Osteocyte (in vitro differentiated cells): ENCODE measurements at regions not wholly inside any gene's neighbourhood (a gene's known extent, or its start where the extent isn't known, plus 50 kb on each side); places are given as distances from the start of the nearest gene placed in this dataset.

Source experiments
- DNase-seq: peaks from one replicate; pipeline ENCODE4 v3.0.0; 2021; ENCODE audit warnings: mixed read lengths; ENCODE audit not compliant: unreplicated experiment; ENCODE audit errors: extremely low spot score
- H3K27ac Mint-ChIP-seq: one replicate; pipeline ENCODE4 v1.8.0; 2021; ENCODE audit warnings: mild to moderate bottlenecking, mixed read lengths; ENCODE audit not compliant: unreplicated experiment
- H3K27me3 Mint-ChIP-seq: one replicate; pipeline ENCODE4 v1.8.0; 2021; ENCODE audit warnings: mixed read lengths; ENCODE audit not compliant: unreplicated experiment
- H3K36me3 Mint-ChIP-seq: one replicate; pipeline ENCODE4 v1.8.0; 2021; ENCODE audit warnings: mixed read lengths; ENCODE audit not compliant: unreplicated experiment
- H3K4me1 Mint-ChIP-seq: one replicate; pipeline ENCODE4 v1.8.0; 2021; ENCODE audit warnings: mixed read lengths; ENCODE audit not compliant: unreplicated experiment
- H3K4me3 Mint-ChIP-seq: one replicate; pipeline ENCODE4 v1.8.0; 2021; ENCODE audit warnings: mild to moderate bottlenecking, moderate library complexity, mixed read lengths; ENCODE audit not compliant: unreplicated experiment
- H3K9me3 Mint-ChIP-seq: one replicate; pipeline ENCODE4 v1.8.0; 2021; ENCODE audit warnings: mixed read lengths; ENCODE audit not compliant: unreplicated experiment
- CTCF ChIP-seq: fragments of 200-600 bp; sonication (generic); IDR thresholded peaks from 2 replicates; pipeline ENCODE4 v1.5.0; 2021; ENCODE audit warnings: antibody characterized with exemption, mild to moderate bottlenecking, moderate library complexity

- no peak for DNase-seq
- Mint-ChIP-seq H3K9me3 (no peaks in the 10 kb centered on the region), H3K27ac (no peak overlapping the region), H3K4me1 (no peaks in the 10 kb centered on the region), H3K36me3 (no peaks in the 10 kb centered on the region), H3K4me3 (no peak overlapping the region), H3K27me3 (peaks cover 88% of the 10 kb centered on the region)
- no peak for TF ChIP-seq CTCF
These were observed 79.1 kb downstream of the INHBB start for GRCh38 chr2:120425014-120425413.

- TF ChIP-seq CTCF = no peak
- Mint-ChIP-seq H3K27ac (no peak overlapping the region), H3K4me3 (no peak overlapping the region), H3K9me3 (no peaks in the 10 kb centered on the region), H3K27me3 (peaks cover 76% of the 10 kb centered on the region), H3K36me3 (no peaks in the 10 kb centered on the region), H3K4me1 (no peaks in the 10 kb centered on the region)
- no peak for DNase-seq
These were observed 82.8 kb downstream of the INHBB start for GRCh38 chr2:120428748-120429147.

- Mint-ChIP-seq H3K27me3 (peaks cover 69% of the 10 kb centered on the region), H3K4me1 (no peaks in the 10 kb centered on the region), H3K9me3 (no peaks in the 10 kb centered on the region)
These were observed 83.9 kb downstream of the INHBB start for GRCh38 chr2:120429586-120430500.

GRCh38 chr2:120430501-120430830, 84.5 kb downstream of the INHBB start:
- H3K9me3 Mint-ChIP-seq = no peaks in the 10 kb centered on the region
- no peak overlapping the region for H3K4me3 Mint-ChIP-seq
- no peaks in the 10 kb centered on the region for H3K4me1 Mint-ChIP-seq
- no peak for DNase-seq
- H3K36me3 Mint-ChIP-seq = no peaks in the 10 kb centered on the region
- H3K27ac Mint-ChIP-seq = no peak overlapping the region
- TF ChIP-seq CTCF = no peak
- H3K27me3 Mint-ChIP-seq = peaks cover 69% of the 10 kb centered on the region

More at GRCh38 chr2:120429586-120430500, 83.9 kb downstream of the INHBB start:
- TF ChIP-seq CTCF = no peak
- no peak overlapping the region for H3K27ac Mint-ChIP-seq
- DNase-seq = no peak
- no peaks in the 10 kb centered on the region for H3K36me3 Mint-ChIP-seq
- H3K4me3 Mint-ChIP-seq = no peak overlapping the region

GRCh38 chr2:120430957-120431356, 85.0 kb downstream of the INHBB start:
- Mint-ChIP-seq H3K9me3 (no peaks in the 10 kb centered on the region), H3K27me3 (peaks cover 64% of the 10 kb centered on the region), H3K27ac (no peak overlapping the region), H3K36me3 (no peaks in the 10 kb centered on the region), H3K4me3 (no peak overlapping the region), H3K4me1 (no peaks in the 10 kb centered on the region)
- no peak for DNase-seq
- no peak for TF ChIP-seq CTCF
